SK-N-SH (cell line): ENCODE measurements at regions not wholly inside any gene's neighbourhood (a gene's known extent, or its start where the extent isn't known, plus 50 kb on each side); places are given as distances from the start of the nearest gene placed in this dataset.

Source experiments
- CTCF ChIA-PET: fragments of 300-600, 350-600 bp; formaldehyde crosslinking; extraction: SDS; loops from one replicate; lab custom pipeline; 2021; lab: Yijun Ruan, JAX
- POLR2A ChIA-PET: fragments of 350-600 bp; sonication (Branson Sonifier 250); formaldehyde crosslinking; extraction: SDS; loops from one replicate; lab custom pipeline; 2020; ENCODE audit warnings: antibody characterized with exemption, inconsistent platforms; lab: Yijun Ruan, JAX
- DNase-seq: peaks from one replicate; pipeline ENCODE4 v3.0.0; 2012
- H2AFZ ChIP-seq: fragments of 200-600 bp; sonication (generic); 2 replicates; pipeline ENCODE4 v1.8.1; 2016; ENCODE audit warnings: antibody characterized with exemption, mild to moderate bottlenecking, low read depth
- H3F3A ChIP-seq: fragments of 200-600 bp; sonication (generic); replicated peaks from 2 replicates; pipeline ENCODE3; 2016; ENCODE audit warnings: antibody characterized with exemption, mild to moderate bottlenecking; ENCODE audit not compliant: insufficient read depth
- H3K27ac ChIP-seq, 2 experiments: fragments of 200-500 bp in 1 of 2; fragments of 200-600 bp in 1 of 2; sonication (Bioruptor generic) in 1 of 2; sonication (generic), shearing (Covaris generic) in 1 of 2; 2 replicates each; pipeline versions ENCODE4 v1.5.1 to v1.6.1; 2014 to 2016; ENCODE audit warnings: low read depth in 2 of 2, inconsistent platforms in 1 of 2, low read length in 1 of 2, mild to moderate bottlenecking in 1 of 2, mixed read lengths in 1 of 2
- H3K27me3 ChIP-seq: fragments of 200-600 bp; sonication (generic), shearing (Covaris generic); 2 replicates; pipeline ENCODE4 v1.6.1; 2016; ENCODE audit warnings: mixed run types; ENCODE audit not compliant: insufficient read depth
- H3K36me3 ChIP-seq, 2 experiments: fragments of 200-500 bp in 1 of 2; fragments of 200-600 bp in 1 of 2; sonication (Bioruptor generic) in 1 of 2; sonication (generic) in 1 of 2; replicated peaks in 1 of 2; 2 replicates each; pipeline versions ENCODE3 to v1.5.1; 2014 to 2016; ENCODE audit warnings: low read length in 1 of 2, mild to moderate bottlenecking in 1 of 2; ENCODE audit not compliant: insufficient read depth in 2 of 2, control insufficient read depth in 1 of 2
- H3K4me1 ChIP-seq, 2 experiments: fragments of 200-500 bp in 1 of 2; fragments of 200-600 bp in 1 of 2; sonication (Bioruptor generic) in 1 of 2; sonication (generic), shearing (Covaris generic) in 1 of 2; 2 replicates each; pipeline versions ENCODE4 v1.5.1 to v1.6.1; 2014 to 2016; ENCODE audit warnings: low read depth in 1 of 2, low read length in 1 of 2, mixed run types in 1 of 2; ENCODE audit not compliant: insufficient read depth in 2 of 2, control insufficient read depth in 1 of 2
- H3K4me2 ChIP-seq: fragments of 200-600 bp; sonication (generic), shearing (Covaris generic); 2 replicates; pipeline ENCODE4 v1.6.1; 2017; ENCODE audit warnings: mixed run types
- H3K4me3 ChIP-seq, 2 experiments: fragments of 200-500 bp in 1 of 2; fragments of 200-600 bp in 1 of 2; sonication (Bioruptor generic) in 1 of 2; sonication (generic), shearing (Covaris generic) in 1 of 2; 2 replicates each; pipeline versions ENCODE4 v1.5.1 to v1.8.1; 2014 to 2016; ENCODE audit warnings: low read depth in 2 of 2, inconsistent platforms in 1 of 2, low read length in 1 of 2, mild to moderate bottlenecking in 1 of 2, mixed read lengths in 1 of 2, moderate library complexity in 1 of 2
- H3K79me2 ChIP-seq: fragments of 200-600 bp; sonication (generic); 2 replicates; pipeline ENCODE4 v1.8.1; 2017; ENCODE audit warnings: mild to moderate bottlenecking; ENCODE audit not compliant: insufficient read depth
- H3K9ac ChIP-seq: fragments of 200-600 bp; sonication (generic); 2 replicates; pipeline ENCODE4 v1.6.1; 2017; ENCODE audit warnings: mixed run types
- H3K9me2 ChIP-seq: fragments of 200-600 bp; sonication (generic); 2 replicates; pipeline ENCODE4 v1.6.1; 2017; ENCODE audit warnings: mixed run types
- H3K9me3 ChIP-seq: fragments of 200-600 bp; sonication (generic); 2 replicates; pipeline ENCODE4 v1.6.1; 2017; ENCODE audit warnings: mixed run types, mild to moderate bottlenecking, moderate library complexity
- H4K20me1 ChIP-seq: fragments of 200-600 bp; sonication (generic); 2 replicates; pipeline ENCODE4 v1.6.1; 2017; ENCODE audit warnings: mild to moderate bottlenecking, mixed run types; ENCODE audit not compliant: insufficient read depth
- EP300 ChIP-seq, 2 experiments: IDR thresholded peaks; 2 replicates each; pipeline versions ENCODE4 v1.4.0 to v1.6.1; 2012; ENCODE audit warnings: borderline replicate concordance in 1 of 2, low read depth in 1 of 2, low read length in 1 of 2
- FOXJ3 ChIP-seq: sonication (generic); formaldehyde crosslinking; IDR thresholded peaks from 2 replicates; pipeline ENCODE4 v1.5.1; 2020; ENCODE audit warnings: mild to moderate bottlenecking, missing genetic modification reagents
- FOXM1 ChIP-seq: IDR thresholded peaks from 2 replicates; pipeline ENCODE4 v1.4.0; 2012; ENCODE audit warnings: low read depth, mild to moderate bottlenecking
- GATA2 ChIP-seq: sonication (generic); formaldehyde crosslinking; IDR thresholded peaks from 2 replicates; pipeline ENCODE4 v1.5.0; 2020; ENCODE audit warnings: mild to moderate bottlenecking, missing genetic modification reagents
- JUND ChIP-seq: IDR thresholded peaks from 2 replicates; pipeline ENCODE4 v1.4.0; 2012
- MAX ChIP-seq: IDR thresholded peaks from 2 replicates; pipeline ENCODE4 v1.4.0; 2012; ENCODE audit warnings: low read depth
- MXI1 ChIP-seq: IDR thresholded peaks from 2 replicates; pipeline ENCODE4 v1.6.1; 2012; ENCODE audit warnings: mild to moderate bottlenecking, low read depth, low read length, improper control_type of control experiment
- RAD21 ChIP-seq: IDR thresholded peaks from 2 replicates; pipeline ENCODE4 v1.6.1; 2012; ENCODE audit warnings: mild to moderate bottlenecking, low read length
- SMC3 ChIP-seq: IDR thresholded peaks from 2 replicates; pipeline ENCODE4 v1.6.1; 2012; ENCODE audit warnings: low read depth, low read length, improper control_type of control experiment
- TAF1 ChIP-seq: IDR thresholded peaks from 2 replicates; pipeline ENCODE4 v1.6.1; 2012; ENCODE audit warnings: low read depth, mild to moderate bottlenecking, low read length, moderate library complexity, borderline replicate concordance
- USF1 ChIP-seq: IDR thresholded peaks from 2 replicates; pipeline ENCODE4 v1.4.0; 2012; ENCODE audit warnings: low read depth, borderline replicate concordance
- YY1 ChIP-seq: IDR thresholded peaks from 2 replicates; pipeline ENCODE4 v1.4.0; 2012; ENCODE audit warnings: low read depth, mild to moderate bottlenecking
- WGBS: methylation state at CpG from one replicate; pipeline ENCODE4 v1.1.6; 2017; ENCODE audit warnings: low lambda C conversion rate; 5-methylcytosine and 5-hydroxymethylcytosine counted together
- TF ChIP-seq, protein P1 (sequence below): IDR thresholded peaks from 2 replicates; pipeline ENCODE4 v1.4.0; 2012; ENCODE audit warnings: low read depth, borderline replicate concordance
- TF ChIP-seq, protein P2 (sequence below): fragments of 150-350 bp; IDR thresholded peaks from 2 replicates; pipeline ENCODE4 v1.6.1; 2017; ENCODE audit warnings: antibody characterized with exemption, low read length, low read depth, borderline replicate concordance
- TF ChIP-seq, protein P3 (sequence below): fragments of 200-600 bp; sonication (generic); IDR thresholded peaks from 2 replicates; pipeline ENCODE4 v1.6.1; 2017; ENCODE audit warnings: antibody characterized with exemption, mild to moderate bottlenecking, moderate library complexity

- H3K79me2 ChIP-seq, result no peaks in the 10 kb centered on the region
- peak overlapping the region; percentile 65 to 93; a peak in 3 of 4 replicates for H3K27ac ChIP-seq
- no peak overlapping the region for H2AFZ ChIP-seq
- ChIA-PET POLR2A (no interaction called here), CTCF (interaction anchor here (0.6 kb wide), 1 partner anchor 1276 kb away, joined by 3 read pairs; no protein-coding TSS in a partner anchor)
- WGBS, result 32% methylated on average over 4 of the region's 4 CpGs
- H3K27me3 ChIP-seq, result no peaks in the 10 kb centered on the region
- H3F3A ChIP-seq, result peaks cover 4% of the 10 kb centered on the region
- no peak overlapping the region for H3K4me2 ChIP-seq
- H4K20me1 ChIP-seq, result no peaks in the 10 kb centered on the region
- TF ChIP-seq TAF1 (no peak), RAD21 (no peak), USF1 (no peak), GATA2 (CRISPR knock-in tag) (peak; percentile 33; the same call in 1 of the 2 replicates), EP300 (IDR thresholded peaks at IDR 0.05; ENCODE audit: borderline replicate concordance in 1 of 2, low read depth in 1 of 2, low read length in 1 of 2) (0 out of 4 replicates have a peak, but pooled peaks of 1 of the 2 experiments have one; percentile 7)
- peak; percentile 40 for DNase-seq
- H3K4me1 ChIP-seq, result peaks cover 6 to 23% of the 10 kb centered on the region in 2 experiments; a peak in 3 of 4 replicates
- no peaks in the 10 kb centered on the region for H3K9me2 ChIP-seq
- H3K36me3 ChIP-seq, result no peaks in the 10 kb centered on the region
- no peak overlapping the region for H3K9ac ChIP-seq
- no peaks in the 10 kb centered on the region for H3K9me3 ChIP-seq
- H3K4me3 ChIP-seq, result no peak overlapping the region; a peak in 1 of 4 replicates
These were observed 324.1 kb upstream of the GRAMD2B start for GRCh38 chr5:126099077-126099476.

- no peak overlapping the region for H3K9ac ChIP-seq
- H2AFZ ChIP-seq, result no peak overlapping the region
- WGBS, result 53% methylated on average over 5 of the region's 5 CpGs
- no peak for DNase-seq
- peaks cover 4% of the 10 kb centered on the region for H3F3A ChIP-seq
- no peak overlapping the region for H3K4me2 ChIP-seq
- TF ChIP-seq, protein P1, sequence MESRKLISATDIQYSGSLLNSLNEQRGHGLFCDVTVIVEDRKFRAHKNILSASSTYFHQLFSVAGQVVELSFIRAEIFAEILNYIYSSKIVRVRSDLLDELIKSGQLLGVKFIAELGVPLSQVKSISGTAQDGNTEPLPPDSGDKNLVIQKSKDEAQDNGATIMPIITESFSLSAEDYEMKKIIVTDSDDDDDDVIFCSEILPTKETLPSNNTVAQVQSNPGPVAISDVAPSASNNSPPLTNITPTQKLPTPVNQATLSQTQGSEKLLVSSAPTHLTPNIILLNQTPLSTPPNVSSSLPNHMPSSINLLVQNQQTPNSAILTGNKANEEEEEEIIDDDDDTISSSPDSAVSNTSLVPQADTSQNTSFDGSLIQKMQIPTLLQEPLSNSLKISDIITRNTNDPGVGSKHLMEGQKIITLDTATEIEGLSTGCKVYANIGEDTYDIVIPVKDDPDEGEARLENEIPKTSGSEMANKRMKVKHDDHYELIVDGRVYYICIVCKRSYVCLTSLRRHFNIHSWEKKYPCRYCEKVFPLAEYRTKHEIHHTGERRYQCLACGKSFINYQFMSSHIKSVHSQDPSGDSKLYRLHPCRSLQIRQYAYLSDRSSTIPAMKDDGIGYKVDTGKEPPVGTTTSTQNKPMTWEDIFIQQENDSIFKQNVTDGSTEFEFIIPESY, result no peak
- TF ChIP-seq RAD21, result peak; percentile 13; the same call in 1 of the 2 replicates
- TF ChIP-seq, protein P2, sequence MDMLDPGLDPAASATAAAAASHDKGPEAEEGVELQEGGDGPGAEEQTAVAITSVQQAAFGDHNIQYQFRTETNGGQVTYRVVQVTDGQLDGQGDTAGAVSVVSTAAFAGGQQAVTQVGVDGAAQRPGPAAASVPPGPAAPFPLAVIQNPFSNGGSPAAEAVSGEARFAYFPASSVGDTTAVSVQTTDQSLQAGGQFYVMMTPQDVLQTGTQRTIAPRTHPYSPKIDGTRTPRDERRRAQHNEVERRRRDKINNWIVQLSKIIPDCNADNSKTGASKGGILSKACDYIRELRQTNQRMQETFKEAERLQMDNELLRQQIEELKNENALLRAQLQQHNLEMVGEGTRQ, result no peak
- TF ChIP-seq MXI1, result no peak
- TF ChIP-seq JUND, result no peak
- TF ChIP-seq FOXM1, result no peak
- no peak for TF ChIP-seq YY1
- TF ChIP-seq, protein P3, sequence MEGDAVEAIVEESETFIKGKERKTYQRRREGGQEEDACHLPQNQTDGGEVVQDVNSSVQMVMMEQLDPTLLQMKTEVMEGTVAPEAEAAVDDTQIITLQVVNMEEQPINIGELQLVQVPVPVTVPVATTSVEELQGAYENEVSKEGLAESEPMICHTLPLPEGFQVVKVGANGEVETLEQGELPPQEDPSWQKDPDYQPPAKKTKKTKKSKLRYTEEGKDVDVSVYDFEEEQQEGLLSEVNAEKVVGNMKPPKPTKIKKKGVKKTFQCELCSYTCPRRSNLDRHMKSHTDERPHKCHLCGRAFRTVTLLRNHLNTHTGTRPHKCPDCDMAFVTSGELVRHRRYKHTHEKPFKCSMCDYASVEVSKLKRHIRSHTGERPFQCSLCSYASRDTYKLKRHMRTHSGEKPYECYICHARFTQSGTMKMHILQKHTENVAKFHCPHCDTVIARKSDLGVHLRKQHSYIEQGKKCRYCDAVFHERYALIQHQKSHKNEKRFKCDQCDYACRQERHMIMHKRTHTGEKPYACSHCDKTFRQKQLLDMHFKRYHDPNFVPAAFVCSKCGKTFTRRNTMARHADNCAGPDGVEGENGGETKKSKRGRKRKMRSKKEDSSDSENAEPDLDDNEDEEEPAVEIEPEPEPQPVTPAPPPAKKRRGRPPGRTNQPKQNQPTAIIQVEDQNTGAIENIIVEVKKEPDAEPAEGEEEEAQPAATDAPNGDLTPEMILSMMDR, result peak; percentile 44
- peak; percentile 28; the same call in 1 of the 2 replicates for TF ChIP-seq SMC3
- peak; percentile 75 for TF ChIP-seq GATA2 (CRISPR knock-in tag)
- no peak for TF ChIP-seq FOXJ3 (CRISPR knock-in tag)
- no peak for TF ChIP-seq MAX
- peak overlapping the region in 1 of 2 experiments; percentile 93; a peak in 1 of 4 replicates for H3K27ac ChIP-seq
- H3K9me2 ChIP-seq, result no peaks in the 10 kb centered on the region
- H3K79me2 ChIP-seq, result no peaks in the 10 kb centered on the region
- H3K27me3 ChIP-seq, result no peaks in the 10 kb centered on the region
- H3K4me3 ChIP-seq, result no peak overlapping the region
- no peaks in the 10 kb centered on the region for H4K20me1 ChIP-seq
- ChIA-PET CTCF (interaction anchor here (0.6 to 1.3 kb wide), 4 partner anchors 19 to 197 kb away, joined by 3 to 4 read pairs (median 3); no protein-coding TSS in a partner anchor), POLR2A (no interaction called here)
- H3K4me1 ChIP-seq, result peaks cover 6 to 23% of the 10 kb centered on the region in 2 experiments; a peak in 3 of 4 replicates
- H3K36me3 ChIP-seq, result no peaks in the 10 kb centered on the region
- no peaks in the 10 kb centered on the region for H3K9me3 ChIP-seq
These were observed 322.4 kb upstream of the GRAMD2B start for GRCh38 chr5:126100767-126101166.
